B cell (primary cell): ENCODE measurements at regions not wholly inside any gene's neighbourhood (a gene's known extent, or its start where the extent isn't known, plus 50 kb on each side); places are given as distances from the start of the nearest gene placed in this dataset.

Experiments
- ATAC-seq: fragments of 200-7000 bp; cut with Tn5 transposase; one replicate; pipeline ENCODE4 v1.10.0; 2021; ENCODE audit warnings: low read depth, mild to moderate bottlenecking, moderate number of reproducible peaks, moderate library complexity
- CTCF ChIA-PET: fragments of 350-600 bp; sonication (Branson Sonifier 250); formaldehyde crosslinking; loops from one replicate; lab custom pipeline; 2021; ENCODE audit warnings: antibody characterized with exemption, inconsistent platforms; lab: Charles Lee
- POLR2A ChIA-PET: fragments of 350-600 bp; sonication (Branson Sonifier 250); formaldehyde crosslinking; loops from one replicate; lab custom pipeline; 2021; ENCODE audit warnings: antibody characterized with exemption; lab: Charles Lee
- DNase-seq: peaks from one replicate; pipeline ENCODE4 v3.0.0; 2013
- H2AFZ ChIP-seq: 2 replicates; pipeline ENCODE4 v1.6.1; 2012; ENCODE audit warnings: mild to moderate bottlenecking, low read depth, low read length; ENCODE audit not compliant: insufficient read depth, poor library complexity, severe bottlenecking
- H3K27ac ChIP-seq, 2 donors: 1 replicate in 1 of 2; 2 replicates in 1 of 2; pipeline ENCODE4 v1.5.1; 2012 to 2013; ENCODE audit warnings: low read length in 2 of 2, mild to moderate bottlenecking in 2 of 2, moderate library complexity in 1 of 2
- H3K27me3 ChIP-seq, 4 experiments: fragments of 200-600 bp in 1 of 4; sonication (generic) in 1 of 4; replicated peaks in 1 of 4; 1 replicate in 2 of 4; 2 replicates in 2 of 4; pipeline versions ENCODE4 v1.6.1 to v1.7.0; 2013 to 2016; ENCODE audit warnings: low read length in 3 of 4, mild to moderate bottlenecking in 2 of 4, mixed read lengths in 1 of 4, moderate library complexity in 1 of 4; ENCODE audit not compliant: insufficient read depth in 4 of 4, control insufficient read depth in 3 of 4; ENCODE audit errors: control extremely low read depth in 1 of 4
- H3K36me3 ChIP-seq, 2 experiments: replicated peaks in 1 of 2; 1 replicate in 1 of 2; 2 replicates in 1 of 2; pipeline versions ENCODE4 v1.6.1 to v1.7.1; 2013; ENCODE audit warnings: low read length in 1 of 2; ENCODE audit not compliant: insufficient read depth in 2 of 2, control insufficient read depth in 1 of 2; ENCODE audit errors: control extremely low read depth in 1 of 2, extremely low read depth in 1 of 2
- H3K4me1 ChIP-seq, 2 donors: fragments of 200-600 bp in 1 of 2; sonication (generic) in 1 of 2; 1 replicate in 1 of 2; 2 replicates in 1 of 2; pipeline versions ENCODE4 v1.5.1 to v1.6.1; 2013 to 2017; ENCODE audit warnings: low read length in 2 of 2; ENCODE audit not compliant: control insufficient read depth in 2 of 2, insufficient read depth in 2 of 2
- H3K4me2 ChIP-seq: replicated peaks from 2 replicates; pipeline ENCODE3; 2012; ENCODE audit warnings: mild to moderate bottlenecking, low read depth, low read length; ENCODE audit not compliant: poor library complexity, severe bottlenecking
- H3K4me3 ChIP-seq, 5 experiments: fragments of 200-600 bp in 1 of 5; sonication (generic) in 1 of 5; 1 replicate in 3 of 5; 2 replicates in 2 of 5; pipeline versions ENCODE4 v1.5.1 to v1.7.0; 2011 to 2016; ENCODE audit warnings: low read length in 4 of 5, mild to moderate bottlenecking in 4 of 5, low read depth in 2 of 5, control low read depth in 1 of 5, moderate library complexity in 1 of 5; ENCODE audit not compliant: insufficient read depth in 1 of 5; ENCODE audit errors: control extremely low read depth in 1 of 5, extremely low read depth in 1 of 5
- H3K79me2 ChIP-seq: fragments of 200-600 bp; sonication (generic); one replicate; pipeline ENCODE4 v1.6.0; 2016; ENCODE audit warnings: low read length; ENCODE audit not compliant: control insufficient read depth, insufficient read depth
- H3K9ac ChIP-seq: fragments of 200-600 bp; sonication (generic); 2 replicates; pipeline ENCODE4 v1.6.1; 2017; ENCODE audit warnings: mild to moderate bottlenecking, low read length, moderate library complexity
- H3K9me3 ChIP-seq, 3 donors: one replicate each; pipeline versions ENCODE4 v1.6.1 to v1.7.1; 2013; ENCODE audit warnings: low read length in 2 of 3; ENCODE audit not compliant: control insufficient read depth in 2 of 3, insufficient read depth in 1 of 3; ENCODE audit errors: control extremely low read depth in 1 of 3
- H4K20me1 ChIP-seq: 2 replicates; pipeline ENCODE4 v1.6.0; 2012; ENCODE audit warnings: mild to moderate bottlenecking, low read length; ENCODE audit not compliant: insufficient read depth, control insufficient read depth, poor library complexity, severe bottlenecking
- H3K27ac Mint-ChIP-seq: one replicate; pipeline ENCODE4 v1.8.0; 2021; ENCODE audit warnings: mixed read lengths
- H3K27me3 Mint-ChIP-seq: one replicate; pipeline ENCODE4 v1.8.0; 2021; ENCODE audit warnings: mixed read lengths
- H3K4me1 Mint-ChIP-seq: one replicate; pipeline ENCODE4 v1.8.0; 2021; ENCODE audit warnings: mixed read lengths
- H3K4me3 Mint-ChIP-seq: one replicate; pipeline ENCODE4 v1.8.0; 2021; ENCODE audit warnings: mixed read lengths
- H3K9me3 Mint-ChIP-seq: one replicate; pipeline ENCODE4 v1.8.0; 2022; ENCODE audit warnings: mixed read lengths; ENCODE audit not compliant: insufficient read depth
- CTCF ChIP-seq: fragments of 200-600 bp; IDR thresholded peaks from one replicate; pipeline ENCODE4 v1.8.0; 2022; ENCODE audit warnings: antibody characterized with exemption, mild to moderate bottlenecking
- EZH2 ChIP-seq: IDR thresholded peaks from 2 replicates; pipeline ENCODE4 v1.6.1; 2012; ENCODE audit warnings: borderline replicate concordance, low read depth, mild to moderate bottlenecking, moderate library complexity, low read length; ENCODE audit not compliant: insufficient read depth, poor library complexity, severe bottlenecking
- WGBS: methylation state at CpG from one replicate; pipeline ENCODE4 v1.1.5; 2013; ENCODE audit warnings: missing lambda C conversion rate; ENCODE audit not compliant: insufficient coverage; 5-methylcytosine and 5-hydroxymethylcytosine counted together
- intact Hi-C: fragments of 100-400 bp; cut with micrococcal nuclease; formaldehyde crosslinking; loops from one replicate; pipeline ENCODE4 v1.10.0; 2022

DNA sequence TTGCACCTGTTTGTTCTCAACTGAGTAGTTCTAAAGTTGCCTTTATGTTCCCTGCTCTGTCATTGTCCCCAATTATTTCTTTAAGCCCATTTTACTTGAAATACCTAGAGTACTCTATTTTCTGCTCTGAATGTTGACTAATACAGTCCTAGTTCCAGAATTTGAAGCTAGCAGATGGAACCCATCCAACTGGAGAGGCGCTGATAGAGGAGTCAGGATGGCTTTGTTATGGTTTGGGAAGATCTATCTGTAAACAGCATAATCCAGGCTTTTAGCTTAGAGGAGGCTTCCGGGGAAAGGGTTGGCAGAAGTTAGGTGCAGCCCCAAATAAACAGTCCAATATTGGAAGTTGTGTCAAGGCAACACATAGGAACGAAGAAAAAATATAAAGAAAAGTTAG, 927.7 kb downstream of the TFAP2A start:
- DNase-seq = no peak
- H3K27ac ChIP-seq = no peak overlapping the region
- TF ChIP-seq EZH2 (no peak), CTCF (no peak)
- no peaks in the 10 kb centered on the region for H4K20me1 ChIP-seq
- H3K9ac ChIP-seq = no peak overlapping the region
- no peak overlapping the region for H3K4me3 ChIP-seq
- H3K27me3 ChIP-seq = no peaks in the 10 kb centered on the region
- CTCF ChIA-PET = no interaction called here
- H3K4me1 ChIP-seq = no peaks in the 10 kb centered on the region
- H3K9me3 Mint-ChIP-seq = no peaks in the 10 kb centered on the region
- no peak overlapping the region for H3K27ac Mint-ChIP-seq
- POLR2A ChIA-PET = no interaction called here
- ATAC-seq = no peak
- no peak overlapping the region for H2AFZ ChIP-seq
- H3K4me2 ChIP-seq = no peak overlapping the region
- no peaks in the 10 kb centered on the region for H3K27me3 Mint-ChIP-seq
- H3K79me2 ChIP-seq = no peaks in the 10 kb centered on the region
- no peak overlapping the region for H3K4me3 Mint-ChIP-seq
- WGBS = 92% methylated on average over 2 of the region's 3 CpGs
- no peaks in the 10 kb centered on the region for H3K36me3 ChIP-seq
- intact Hi-C loops = no loop called here
- H3K4me1 Mint-ChIP-seq = no peaks in the 10 kb centered on the region
- no peaks in the 10 kb centered on the region for H3K9me3 ChIP-seq

- no peaks in the 10 kb centered on the region for H3K27me3 Mint-ChIP-seq
- DNase-seq = no peak
- no peak for ATAC-seq
- CTCF ChIA-PET = no interaction called here
- TF ChIP-seq EZH2 (no peak), CTCF (no peak)
- H3K4me3 ChIP-seq = no peak overlapping the region
- no peak overlapping the region for H2AFZ ChIP-seq
- H3K27ac ChIP-seq = no peak overlapping the region
- no peaks in the 10 kb centered on the region for H4K20me1 ChIP-seq
- no peak overlapping the region for H3K27ac Mint-ChIP-seq
- no peaks in the 10 kb centered on the region for H3K4me1 ChIP-seq
- H3K4me3 Mint-ChIP-seq = no peak overlapping the region
- no peaks in the 10 kb centered on the region for H3K9me3 ChIP-seq
- H3K9me3 Mint-ChIP-seq = peaks cover 2% of the 10 kb centered on the region
- 89% methylated on average over 4 of the region's 4 CpGs for WGBS
- no peaks in the 10 kb centered on the region for H3K79me2 ChIP-seq
- no peaks in the 10 kb centered on the region for H3K4me1 Mint-ChIP-seq
- POLR2A ChIA-PET = no interaction called here
- H3K9ac ChIP-seq = no peak overlapping the region
- H3K36me3 ChIP-seq = no peaks in the 10 kb centered on the region
- no peak overlapping the region for H3K4me2 ChIP-seq
- intact Hi-C loops = no loop called here
- no peaks in the 10 kb centered on the region for H3K27me3 ChIP-seq
Measured at GRCh38 chr6:9485992-9486391, 928.9 kb downstream of the TFAP2A start.
